ENCODE measurements at regions not wholly inside any gene's neighbourhood (a gene's known extent, or its start where the extent isn't known, plus 50 kb on each side); places are given as distances from the start of the nearest gene placed in this dataset.

GRCh38 chr5:2329741-2330140 lies 421.7 kb downstream of the IRX2 start:
- DNase-seq: no peak

- no peak for DNase-seq
Measured at GRCh38 chr5:2326601-2327000, 424.9 kb downstream of the IRX2 start.

- no peak for DNase-seq
Measured at GRCh38 chr5:2324788-2325187, 426.7 kb downstream of the IRX2 start.

- no peak for DNase-seq
Measured at GRCh38 chr5:2320611-2321010, 430.9 kb downstream of the IRX2 start.

GRCh38 chr5:2317540-2317939 lies 433.9 kb downstream of the IRX2 start:
- DNase-seq: no peak

GRCh38 chr5:2311851-2312250 lies 429.1 kb upstream of the IRX4 start:
- no peak for DNase-seq

GRCh38 chr5:2310946-2311345 lies 428.2 kb upstream of the IRX4 start:
- DNase-seq: no peak

- DNase-seq: no peak
Measured at GRCh38 chr5:2307631-2308030, 424.9 kb upstream of the IRX4 start.

- DNase-seq: peak in 1 of 2 donors; percentile 0
Measured at GRCh38 chr5:2306711-2307110, 424.0 kb upstream of the IRX4 start.

GRCh38 chr5:2303431-2304100 lies 420.8 kb upstream of the IRX4 start:
- DNase-seq: no peak

- DNase-seq: no peak
Measured at GRCh38 chr5:2302169-2302568, 419.4 kb upstream of the IRX4 start.

- no peak for DNase-seq
Measured at GRCh38 chr5:2300861-2301574, 418.3 kb upstream of the IRX4 start.

- no peak for DNase-seq
Measured at GRCh38 chr5:2300421-2300820, 417.7 kb upstream of the IRX4 start.

- DNase-seq: no peak
Measured at GRCh38 chr5:2299388-2300220, 416.9 kb upstream of the IRX4 start.

GRCh38 chr5:2298781-2299180 lies 416.1 kb upstream of the IRX4 start:
- DNase-seq: no peak

- DNase-seq: no peak
Measured at GRCh38 chr5:2297991-2298390, 415.3 kb upstream of the IRX4 start.

GRCh38 chr5:2295476-2295875 lies 412.8 kb upstream of the IRX4 start:
- no peak for DNase-seq

- no peak for DNase-seq
Measured at GRCh38 chr5:2293906-2294305, 411.2 kb upstream of the IRX4 start.

GRCh38 chr5:2291146-2291840 lies 408.6 kb upstream of the IRX4 start:
- no peak for DNase-seq

GRCh38 chr5:2289380-2289779 lies 406.7 kb upstream of the IRX4 start:
- DNase-seq: no peak

GRCh38 chr5:2288968-2289367 lies 406.2 kb upstream of the IRX4 start:
- DNase-seq: no peak

GRCh38 chr5:2288466-2288865 lies 405.7 kb upstream of the IRX4 start:
- no peak for DNase-seq

- DNase-seq: no peak
Measured at GRCh38 chr5:2286250-2286649, 403.5 kb upstream of the IRX4 start.

Measured in CD4-positive, alpha-beta T cell treated with Interferon alpha-2 for 1 hour (primary cell).